Pancreas (tissue), 10 donors: ENCODE measurements at regions not wholly inside any gene's neighbourhood (a gene's known extent, or its start where the extent isn't known, plus 50 kb on each side); places are given as distances from the start of the nearest gene placed in this dataset.
"Not testable (repeated sequence)": the region's sequence is repeated elsewhere in the genome, so short reads cannot be mapped to it uniquely, and the experiment has no call there.

Experiments
- ATAC-seq, 4 donors: fragments of 200-7000 bp; cut with Tn5 transposase; one replicate each; pipeline versions ENCODE4 v1.8.0 to v1.9.1; 2020; ENCODE audit warnings: mild to moderate bottlenecking in 4 of 4, moderate library complexity in 4 of 4
- DNase-seq, 6 donors: peaks; one replicate each; pipeline ENCODE4 v3.0.0-alpha.2; 2020
- FAIRE-seq: peaks from 2 replicates; lab custom pipeline; 2012; peaks lifted over from hg19 to GRCh38; lab: Jason Lieb, UNC
- H3K27ac ChIP-seq, 4 donors: fragments of 200-600 bp; sonication (generic); 1 replicate in 3 of 4; 2 replicates in 1 of 4; pipeline versions ENCODE4 v1.5.0 to v1.8.0; 2020
- H3K27me3 ChIP-seq, 4 donors: fragments of 200-600 bp; one replicate each; pipeline ENCODE4 v1.8.0; 2021
- H3K36me3 ChIP-seq, 3 donors: fragments of 200-600 bp; sonication (generic) in 1 of 3; one replicate each; pipeline versions ENCODE4 v1.5.0 to v1.8.0; 2020 to 2021
- H3K4me1 ChIP-seq, 3 donors: fragments of 200-600 bp; one replicate each; pipeline ENCODE4 v1.8.0; 2021
- H3K4me3 ChIP-seq, 4 donors: fragments of 200-600 bp; sonication (generic) in 2 of 4; one replicate each; pipeline versions ENCODE4 v1.5.0 to v1.8.0; 2020 to 2021
- H3K9me3 ChIP-seq, 4 donors: fragments of 200-600 bp; one replicate each; pipeline ENCODE4 v1.8.0; 2021
- CTCF ChIP-seq, 4 donors: fragments of 200-600 bp; sonication (generic) in 3 of 4; IDR thresholded peaks; one replicate each; pipeline versions ENCODE4 v1.5.0 to v1.8.0; 2021; ENCODE audit warnings: antibody characterized with exemption in 4 of 4
- WGBS, 2 donors: extraction: QIAGEN DNeasy Blood & Tissue Kit; methylation state at CpG; one replicate each; pipeline ENCODE4 v1.1.7; 2013; 5-methylcytosine and 5-hydroxymethylcytosine counted together
- intact Hi-C, 3 donors: fragments of 100-400 bp; cut with DNase I; formaldehyde crosslinking; loops; one replicate each; pipeline versions ENCODE4 v1.11.1 to v1.14.2; 2022
- donor health status: healthy with polysubstance abuse.
- donor health status: DM: no; HTN: no; CAD: no; lungs with moderate emphysema.
- donor health status: DM: no; HTN: no; CAD: no.
- donor health status: control.
- donor health status: control.
- donor health status: Bipolar disorder and iron deficiency.
- donor health status: DM: yes; HTN: yes; CAD: no.
- donor health status: DM: no; HTN: no; CAD: no.
- donor health status: DM: no; HTN: no; CAD: no.
- donor health status: DM: yes; HTN: yes; CAD: no.

- DNase-seq (peak in 1 of 6 donors; percentile 47), ATAC-seq (no peak), FAIRE-seq (no peak)
- intact Hi-C loops, result no loop called here
- WGBS, 2 donors, result 74 to 79% methylated on average over 11 of the region's 11 CpGs
- Histone ChIP-seq H3K4me3 (no peak overlapping the region), H3K27ac (no peak overlapping the region), H3K4me1 (no peaks in the 10 kb centered on the region), H3K27me3 (no peaks in the 10 kb centered on the region), H3K36me3 (no peaks in the 10 kb centered on the region), H3K9me3 (no peaks in the 10 kb centered on the region)
- TF ChIP-seq CTCF (IDR thresholded peaks at IDR 0.05), result no peak
These were observed 104.6 kb upstream of the KLF13 start for GRCh38 chr15:31221936-31222515.

- no peak for TF ChIP-seq CTCF (IDR thresholded peaks at IDR 0.05)
- Histone ChIP-seq H3K36me3 (no peaks in the 10 kb centered on the region), H3K9me3 (no peaks in the 10 kb centered on the region), H3K27me3 (no peaks in the 10 kb centered on the region), H3K4me1 (no peaks in the 10 kb centered on the region), H3K4me3 (no peak overlapping the region), H3K27ac (no peak overlapping the region)
- 70 to 80% methylated on average over 10 of the region's 10 CpGs for WGBS, 2 donors
- FAIRE-seq, result no peak
- peak in 1 of 6 donors; percentile 27 for DNase-seq
- peak in 1 of 4 donors; percentile 35 for ATAC-seq
- intact Hi-C loops, result no loop called here
These were observed 103.8 kb upstream of the KLF13 start for GRCh38 chr15:31222773-31223341.

GRCh38 chr15:31223478-31224350, 102.9 kb upstream of the KLF13 start:
- no peak for FAIRE-seq
- Histone ChIP-seq H3K4me3 (no peak overlapping the region), H3K36me3 (no peaks in the 10 kb centered on the region), H3K9me3 (no peaks in the 10 kb centered on the region), H3K27me3 (no peaks in the 10 kb centered on the region), H3K4me1 (no peaks in the 10 kb centered on the region), H3K27ac (no peak overlapping the region)
- ATAC-seq, result peak in 2 of 4 donors; percentile 23 to 40
- intact Hi-C loops, result no loop called here
- no peak for TF ChIP-seq CTCF (IDR thresholded peaks at IDR 0.05)
- WGBS, 2 donors, result 58 to 63% methylated on average over 42 of the region's 42 CpGs
- peak in 1 of 6 donors; percentile 56 for DNase-seq

- intact Hi-C loops, FAIRE-seq, H3K4me3 ChIP-seq, DNase-seq, H3K36me3 ChIP-seq, H3K9me3 ChIP-seq, H3K4me1 ChIP-seq, H3K27me3 ChIP-seq, ATAC-seq, H3K27ac ChIP-seq: not testable (repeated sequence)
- WGBS, 2 donors, result 66 to 74% methylated on average over 4 of the region's 4 CpGs
These were observed 102.0 kb upstream of the KLF13 start for GRCh38 chr15:31224661-31225060.

- TF ChIP-seq CTCF (IDR thresholded peaks at IDR 0.05), result no peak
- H3K4me1 ChIP-seq, result no peaks in the 10 kb centered on the region
- no peak overlapping the region for H3K4me3 ChIP-seq
- no peaks in the 10 kb centered on the region for H3K27me3 ChIP-seq
- ATAC-seq (no peak), DNase-seq (peak in 1 of 6 donors; percentile 35), FAIRE-seq (no peak)
- intact Hi-C loops, result no loop called here
- H3K27ac ChIP-seq, result no peak overlapping the region
- H3K9me3 ChIP-seq, result no peaks in the 10 kb centered on the region
- H3K36me3 ChIP-seq, result no peaks in the 10 kb centered on the region
- WGBS, 2 donors, result 88 to 90% methylated on average over 18 of the region's 18 CpGs
These were observed 101.2 kb upstream of the KLF13 start for GRCh38 chr15:31225356-31225955.
